GM12891 (cell line): ENCODE measurements at regions not wholly inside any gene's neighbourhood (a gene's known extent, or its start where the extent isn't known, plus 50 kb on each side); places are given as distances from the start of the nearest gene placed in this dataset.

Experiments
- POLR2A ChIP-seq: IDR thresholded peaks from 2 replicates; pipeline ENCODE4 v1.6.1; 2011; ENCODE audit warnings: low read depth, low read length, control low read depth
- POLR2AphosphoS5 ChIP-seq: IDR thresholded peaks from 2 replicates; pipeline ENCODE4 v1.6.1; 2011; ENCODE audit warnings: low read depth, low read length, control low read depth
- TAF1 ChIP-seq: IDR thresholded peaks from 2 replicates; pipeline ENCODE4 v1.6.1; 2011; ENCODE audit warnings: low read depth, low read length, control low read depth

DNA sequence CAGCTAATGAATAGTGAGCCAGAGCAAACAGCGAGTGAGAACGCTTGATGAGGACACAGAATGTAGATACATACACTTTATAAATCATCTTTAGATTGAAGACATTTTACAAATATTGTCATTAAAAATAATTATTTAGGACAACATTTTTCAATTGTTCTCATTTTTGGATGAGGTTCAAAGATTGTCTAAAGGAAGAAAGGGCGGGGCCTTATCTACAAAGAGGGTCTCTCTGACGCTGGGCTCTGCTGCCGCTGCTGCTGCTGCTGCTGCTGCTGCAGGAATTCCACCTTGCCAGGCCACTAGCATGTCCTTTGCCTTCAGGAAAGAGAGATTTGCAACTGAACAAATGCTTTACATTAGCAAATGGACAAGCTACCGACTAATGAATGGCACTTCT is 220.7 kb upstream of the TMEM161B start:
- no peak for TF ChIP-seq TAF1
- TF ChIP-seq POLR2AphosphoS5: no peak
- TF ChIP-seq POLR2A: no peak
